H1 (cell line): ENCODE measurements at regions not wholly inside any gene's neighbourhood (a gene's known extent, or its start where the extent isn't known, plus 50 kb on each side); places are given as distances from the start of the nearest gene placed in this dataset.

Source experiments
- CTCF ChIA-PET: fragments of 300-600 bp; sonication (Branson Sonifier 250); formaldehyde crosslinking; loops from one replicate; lab custom pipeline; 2021; ENCODE audit not compliant: partially characterized antibody; lab: Charles Lee
- POLR2A ChIA-PET: fragments of 300-600 bp; sonication (Branson Sonifier 250); formaldehyde crosslinking; loops from one replicate; lab custom pipeline; 2021; ENCODE audit warnings: inconsistent platforms; ENCODE audit not compliant: partially characterized antibody; lab: Charles Lee
- DNase-seq, 2 experiments: peaks; one replicate each; pipeline versions ENCODE4 v3.0.0 to v3.0.0-alpha.2; 2010 to 2022; ENCODE audit warnings: low spot score in 2 of 2, low read depth in 1 of 2, mixed read lengths in 1 of 2
- FAIRE-seq: peaks from 2 replicates; lab custom pipeline; 2011; peaks lifted over from hg19 to GRCh38; lab: Jason Lieb, UNC
- H2AFZ ChIP-seq: 2 replicates; pipeline ENCODE4 v1.8.1; 2012; ENCODE audit warnings: low read length, inconsistent platforms
- H2AK5ac ChIP-seq: 2 replicates; pipeline ENCODE4 v1.6.1; 2013; ENCODE audit warnings: low read depth, low read length
- H2BK120ac ChIP-seq: replicated peaks from 2 replicates; pipeline ENCODE3; 2013; ENCODE audit warnings: low read depth, low read length, inconsistent platforms
- H2BK12ac ChIP-seq: 2 replicates; pipeline ENCODE4 v1.6.1; 2013; ENCODE audit warnings: low read depth, low read length
- H2BK15ac ChIP-seq: 2 replicates; pipeline ENCODE4 v1.6.1; 2013; ENCODE audit warnings: low read length
- H2BK20ac ChIP-seq: 2 replicates; pipeline ENCODE4 v1.6.1; 2013; ENCODE audit warnings: low read length
- H2BK5ac ChIP-seq: 2 replicates; pipeline ENCODE4 v1.6.1; 2013; ENCODE audit warnings: low read depth, low read length
- H3K14ac ChIP-seq: 2 replicates; pipeline ENCODE4 v1.6.1; 2013; ENCODE audit warnings: inconsistent platforms; ENCODE audit not compliant: insufficient read length
- H3K18ac ChIP-seq: 2 replicates; pipeline ENCODE4 v1.6.1; 2013; ENCODE audit warnings: low read length; ENCODE audit errors: extremely low read depth
- H3K23ac ChIP-seq: 2 replicates; pipeline ENCODE4 v1.6.1; 2013; ENCODE audit warnings: inconsistent platforms; ENCODE audit not compliant: insufficient read length
- H3K23me2 ChIP-seq: 2 replicates; pipeline ENCODE4 v1.6.1; 2013; ENCODE audit warnings: low read depth, low read length
- H3K27ac ChIP-seq: 2 replicates; pipeline ENCODE4 v1.6.1; 2011; ENCODE audit warnings: low read depth, low read length, inconsistent platforms
- H3K27me3 ChIP-seq, 4 experiments: replicated peaks in 1 of 4; 1 replicate in 1 of 4; 2 replicates in 3 of 4; pipeline versions ENCODE4 v1.6.1 to v1.8.1; 2011 to 2013; ENCODE audit warnings: low read length in 3 of 4, mild to moderate bottlenecking in 3 of 4, inconsistent platforms in 2 of 4, mixed read lengths in 2 of 4, moderate library complexity in 1 of 4; ENCODE audit not compliant: control insufficient read depth in 3 of 4, insufficient read depth in 3 of 4; ENCODE audit errors: extremely low read depth in 1 of 4
- H3K36me3 ChIP-seq, 4 experiments: 2 replicates each; pipeline versions ENCODE4 v1.6.1 to v1.8.1; 2011 to 2013; ENCODE audit warnings: mild to moderate bottlenecking in 4 of 4, low read length in 3 of 4, moderate library complexity in 2 of 4, control low read depth in 1 of 4, inconsistent platforms in 1 of 4; ENCODE audit not compliant: insufficient read depth in 4 of 4, control insufficient read depth in 2 of 4
- H3K4ac ChIP-seq: replicated peaks from 2 replicates; pipeline ENCODE3; 2013; ENCODE audit warnings: low read length, low read depth, mixed read lengths, inconsistent platforms; ENCODE audit not compliant: insufficient read length
- H3K4me1 ChIP-seq, 4 experiments: replicated peaks in 1 of 4; 1 replicate in 1 of 4; 2 replicates in 3 of 4; pipeline versions ENCODE4 v1.6.1 to v1.8.1; 2011 to 2013; ENCODE audit warnings: low read length in 3 of 4, inconsistent platforms in 2 of 4, mixed read lengths in 1 of 4; ENCODE audit not compliant: insufficient read depth in 4 of 4, control insufficient read depth in 3 of 4
- H3K4me2 ChIP-seq, 2 experiments: 2 replicates each; pipeline versions ENCODE4 v1.6.1 to v1.8.1; 2011 to 2013; ENCODE audit warnings: low read depth in 2 of 2, low read length in 2 of 2, control low read depth in 1 of 2, inconsistent platforms in 1 of 2, mild to moderate bottlenecking in 1 of 2; ENCODE audit not compliant: insufficient read depth in 1 of 2
- H3K4me3 ChIP-seq, 4 experiments: fragments of 200-600, 300-600 bp in 1 of 4; sonication (generic), shearing (Covaris generic), sonication (Bioruptor Twin) in 1 of 4; 2 replicates each; pipeline versions ENCODE4 v1.5.1 to v1.8.1; 2011 to 2016; ENCODE audit warnings: low read length in 4 of 4, low read depth in 3 of 4, control low read depth in 2 of 4, inconsistent platforms in 2 of 4, mild to moderate bottlenecking in 2 of 4, mixed read lengths in 1 of 4, moderate library complexity in 1 of 4; ENCODE audit not compliant: insufficient read depth in 2 of 4; ENCODE audit errors: extremely low read depth in 1 of 4
- H3K56ac ChIP-seq: replicated peaks from 2 replicates; pipeline ENCODE3; 2013; ENCODE audit warnings: low read depth, mild to moderate bottlenecking, mixed read lengths, low read length, inconsistent platforms; ENCODE audit not compliant: insufficient read length
- H3K79me1 ChIP-seq: 2 replicates; pipeline ENCODE4 v1.6.1; 2013; ENCODE audit warnings: low read depth, low read length, control low read depth
- H3K79me2 ChIP-seq, 2 experiments: 2 replicates each; pipeline versions ENCODE4 v1.6.1 to v1.8.1; 2012 to 2013; ENCODE audit warnings: low read length in 2 of 2, mild to moderate bottlenecking in 2 of 2, inconsistent platforms in 1 of 2; ENCODE audit not compliant: insufficient read depth in 2 of 2, control insufficient read depth in 1 of 2
- H3K9ac ChIP-seq, 4 experiments: replicated peaks in 1 of 4; 1 replicate in 1 of 4; 2 replicates in 3 of 4; pipeline versions ENCODE4 v1.6.1 to v1.8.1; 2011 to 2013; ENCODE audit warnings: low read depth in 3 of 4, low read length in 3 of 4, control low read depth in 2 of 4, mild to moderate bottlenecking in 2 of 4, moderate library complexity in 2 of 4, inconsistent platforms in 1 of 4; ENCODE audit errors: extremely low read depth in 1 of 4
- H3K9me3 ChIP-seq, 2 experiments: 2 replicates each; pipeline versions ENCODE4 v1.6.1 to v1.8.1; 2012 to 2013; ENCODE audit warnings: mild to moderate bottlenecking in 2 of 2, moderate library complexity in 2 of 2, control low read depth in 1 of 2, inconsistent platforms in 1 of 2, low read depth in 1 of 2, low read length in 1 of 2, mixed read lengths in 1 of 2; ENCODE audit not compliant: insufficient read depth in 2 of 2
- H4K20me1 ChIP-seq, 2 experiments: replicated peaks in 1 of 2; 2 replicates each; pipeline versions ENCODE3 to v1.8.1; 2011 to 2013; ENCODE audit warnings: inconsistent platforms in 2 of 2, low read length in 2 of 2, mild to moderate bottlenecking in 1 of 2; ENCODE audit not compliant: insufficient read depth in 2 of 2, control insufficient read depth in 1 of 2
- H4K5ac ChIP-seq: 2 replicates; pipeline ENCODE4 v1.6.1; 2013; ENCODE audit warnings: low read length, low read depth, mixed read lengths, inconsistent platforms; ENCODE audit not compliant: insufficient read length
- H4K8ac ChIP-seq: 2 replicates; pipeline ENCODE4 v1.8.0; 2013; ENCODE audit warnings: mild to moderate bottlenecking, moderate library complexity, low read length, inconsistent platforms; ENCODE audit not compliant: insufficient read depth; ENCODE audit errors: extremely low read depth
- H4K91ac ChIP-seq: replicated peaks from 2 replicates; pipeline ENCODE3; 2013; ENCODE audit warnings: low read length, mixed read lengths, inconsistent platforms; ENCODE audit not compliant: insufficient read length
- CEBPB ChIP-seq: IDR thresholded peaks from 2 replicates; pipeline ENCODE4 v1.6.1; 2012; ENCODE audit warnings: low read depth, low read length
- MAFK ChIP-seq: IDR thresholded peaks from 2 replicates; pipeline ENCODE4 v1.6.1; 2012; ENCODE audit warnings: low read depth, mild to moderate bottlenecking, improper control_type of control experiment, low read length
- NANOG ChIP-seq: IDR thresholded peaks from 2 replicates; pipeline ENCODE4 v1.6.1; 2011; ENCODE audit warnings: low read length, low read depth, mild to moderate bottlenecking, inconsistent platforms; ENCODE audit not compliant: insufficient read depth, poor library complexity, severe bottlenecking
- PHF8 ChIP-seq: fragments of 200-600 bp; sonication (generic); conservative IDR thresholded peaks from 2 replicates; pipeline ENCODE4 v1.7.1; 2012; ENCODE audit warnings: low read depth, mild to moderate bottlenecking, inconsistent platforms, low read length, moderate library complexity
- SIRT6 ChIP-seq: IDR thresholded peaks from one replicate; pipeline ENCODE4 v1.7.1; 2012; ENCODE audit warnings: low read length, inconsistent platforms
- SIX5 ChIP-seq: IDR thresholded peaks from 2 replicates; pipeline ENCODE4 v1.6.1; 2011; ENCODE audit warnings: mild to moderate bottlenecking, low read depth, low read length
- SP1 ChIP-seq: IDR thresholded peaks from 2 replicates; pipeline ENCODE4 v1.6.1; 2011; ENCODE audit warnings: low read depth, low read length
- TAF7 ChIP-seq: optimal IDR thresholded peaks from 2 replicates; pipeline ENCODE3; 2011; ENCODE audit warnings: low read depth, mild to moderate bottlenecking, inconsistent platforms, low read length, moderate library complexity, borderline replicate concordance
- TBP ChIP-seq: IDR thresholded peaks from 2 replicates; pipeline ENCODE4 v1.6.1; 2011; ENCODE audit warnings: low read depth, low read length, improper control_type of control experiment
- ZNF274 ChIP-seq: IDR thresholded peaks from 2 replicates; pipeline ENCODE4 v1.7.0; 2012; ENCODE audit warnings: low read length, borderline replicate concordance; ENCODE audit errors: extremely low read depth
- WGBS, 2 experiments: shearing (Covaris generic) in 1 of 2; methylation state at CpG; one replicate each; pipeline versions ENCODE4 v1.1.6 to v1.1.7; 2013 to 2015; ENCODE audit warnings: low lambda C conversion rate in 2 of 2, mixed read lengths in 2 of 2, inconsistent platforms in 1 of 2, low coverage in 1 of 2, missing lambda C conversion rate in 1 of 2; ENCODE audit not compliant: insufficient replicate concordance in 2 of 2, insufficient coverage in 1 of 2, insufficient read length in 1 of 2; ENCODE audit errors: extremely low coverage in 1 of 2, missing lambda C conversion rate in 1 of 2; 5-methylcytosine and 5-hydroxymethylcytosine counted together
- TF ChIP-seq, protein P1 (sequence below): IDR thresholded peaks from 2 replicates; pipeline ENCODE4 v1.6.1; 2011; ENCODE audit warnings: low read length, improper control_type of control experiment
- TF ChIP-seq, protein P2 (sequence below): IDR thresholded peaks from 2 replicates; pipeline ENCODE4 v1.6.1; 2012; ENCODE audit warnings: inconsistent platforms
- TF ChIP-seq, protein P3 (sequence below): IDR thresholded peaks from 2 replicates; pipeline ENCODE4 v1.6.1; 2012; ENCODE audit warnings: inconsistent platforms

DNA sequence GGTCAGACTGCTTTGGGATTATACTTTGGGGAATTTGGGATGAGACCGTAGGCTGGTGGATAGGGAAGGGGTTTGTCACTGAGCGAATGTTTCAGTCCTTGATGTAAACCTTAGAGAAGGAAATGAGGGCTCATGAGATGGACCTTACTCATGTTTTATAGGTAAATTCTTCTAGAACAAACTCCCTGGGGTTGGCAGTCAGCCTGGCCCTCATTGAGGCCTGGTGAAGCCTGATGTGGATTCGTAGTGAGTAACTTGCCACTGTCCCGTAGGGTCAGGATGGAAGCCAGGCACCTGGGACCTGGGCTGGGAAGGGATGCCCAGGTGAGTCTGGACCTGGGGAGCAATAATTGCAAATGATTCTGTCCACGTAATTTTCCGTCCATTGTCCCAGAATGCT, 258.3 kb downstream of the LPIN1 start:
- Histone ChIP-seq H2BK120ac (no peak overlapping the region), H4K20me1 (no peaks in the 10 kb centered on the region), H3K27ac (no peak overlapping the region), H3K4me2 (no peak overlapping the region), H4K8ac (no peak overlapping the region), H3K79me2 (no peaks in the 10 kb centered on the region), H3K9me3 (no peaks in the 10 kb centered on the region), H2BK12ac (no peak overlapping the region), H3K4ac (no peak overlapping the region), H3K23ac (no peak overlapping the region), H3K4me3 (no peak overlapping the region), H3K36me3 (no peaks in the 10 kb centered on the region), H2BK5ac (no peak overlapping the region), H3K9ac (no peak overlapping the region), H3K23me2 (no peaks in the 10 kb centered on the region; the same call in 1 of the 2 replicates), H3K4me1 (peaks cover 0 to 8% (median 2%) of the 10 kb centered on the region in 4 experiments; a peak in 3 of 7 replicates), H2BK20ac (no peak overlapping the region), H4K5ac (no peak overlapping the region), H3K18ac (0 out of 2 replicates have a peak overlapping the region, but pooled peaks have one; percentile 3), H2AFZ (no peak overlapping the region), H3K14ac (no peak overlapping the region), H2BK15ac (no peak overlapping the region), H3K27me3 (peaks cover 0 to 1% (median 0%) of the 10 kb centered on the region in 4 experiments; a peak in 1 of 7 replicates), H4K91ac (no peak overlapping the region), H3K56ac (no peak overlapping the region), H3K79me1 (no peaks in the 10 kb centered on the region), H2AK5ac (no peak overlapping the region)
- no peak for DNase-seq
- 91% methylated on average over 6 of the region's 6 CpGs; no CpG with 5 or more reads in 1 of the 2 experiments for WGBS, 2 experiments
- ChIA-PET CTCF (no interaction called here), POLR2A (no interaction called here)
- FAIRE-seq: no peak
- TF ChIP-seq, protein P1, sequence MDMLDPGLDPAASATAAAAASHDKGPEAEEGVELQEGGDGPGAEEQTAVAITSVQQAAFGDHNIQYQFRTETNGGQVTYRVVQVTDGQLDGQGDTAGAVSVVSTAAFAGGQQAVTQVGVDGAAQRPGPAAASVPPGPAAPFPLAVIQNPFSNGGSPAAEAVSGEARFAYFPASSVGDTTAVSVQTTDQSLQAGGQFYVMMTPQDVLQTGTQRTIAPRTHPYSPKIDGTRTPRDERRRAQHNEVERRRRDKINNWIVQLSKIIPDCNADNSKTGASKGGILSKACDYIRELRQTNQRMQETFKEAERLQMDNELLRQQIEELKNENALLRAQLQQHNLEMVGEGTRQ: no peak
- no peak for TF ChIP-seq SIRT6
- TF ChIP-seq CEBPB: no peak
- TF ChIP-seq MAFK: no peak
- TF ChIP-seq SIX5: no peak
- TF ChIP-seq, protein P2, sequence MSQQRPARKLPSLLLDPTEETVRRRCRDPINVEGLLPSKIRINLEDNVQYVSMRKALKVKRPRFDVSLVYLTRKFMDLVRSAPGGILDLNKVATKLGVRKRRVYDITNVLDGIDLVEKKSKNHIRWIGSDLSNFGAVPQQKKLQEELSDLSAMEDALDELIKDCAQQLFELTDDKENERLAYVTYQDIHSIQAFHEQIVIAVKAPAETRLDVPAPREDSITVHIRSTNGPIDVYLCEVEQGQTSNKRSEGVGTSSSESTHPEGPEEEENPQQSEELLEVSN: no peak
- no peak for TF ChIP-seq ZNF274
- TF ChIP-seq, protein P3, sequence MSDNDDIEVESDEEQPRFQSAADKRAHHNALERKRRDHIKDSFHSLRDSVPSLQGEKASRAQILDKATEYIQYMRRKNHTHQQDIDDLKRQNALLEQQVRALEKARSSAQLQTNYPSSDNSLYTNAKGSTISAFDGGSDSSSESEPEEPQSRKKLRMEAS: no peak
- no peak for TF ChIP-seq PHF8
- no peak for TF ChIP-seq TBP
- no peak for TF ChIP-seq SP1
- TF ChIP-seq TAF7: no peak
- TF ChIP-seq NANOG: no peak
